ENCODE measurements at regions not wholly inside any gene's neighbourhood (a gene's known extent, or its start where the extent isn't known, plus 50 kb on each side); places are given as distances from the start of the nearest gene placed in this dataset.

GRCh38 chr5:145708169-145708568 lies 127.0 kb downstream of the PRELID2 start:
- H3K27me3 ChIP-seq, result no peaks in the 10 kb centered on the region
- no peak overlapping the region for H3K4me3 ChIP-seq
- H3K36me3 ChIP-seq, result no peaks in the 10 kb centered on the region
- intact Hi-C loops (cut with DNase I), result no loop called here
- ATAC-seq, result no peak
- H3K9me3 ChIP-seq, result no peaks in the 10 kb centered on the region
- TF ChIP-seq POLR2A (IDR thresholded peaks at IDR 0.05), result no peak
- TF ChIP-seq, protein P1, sequence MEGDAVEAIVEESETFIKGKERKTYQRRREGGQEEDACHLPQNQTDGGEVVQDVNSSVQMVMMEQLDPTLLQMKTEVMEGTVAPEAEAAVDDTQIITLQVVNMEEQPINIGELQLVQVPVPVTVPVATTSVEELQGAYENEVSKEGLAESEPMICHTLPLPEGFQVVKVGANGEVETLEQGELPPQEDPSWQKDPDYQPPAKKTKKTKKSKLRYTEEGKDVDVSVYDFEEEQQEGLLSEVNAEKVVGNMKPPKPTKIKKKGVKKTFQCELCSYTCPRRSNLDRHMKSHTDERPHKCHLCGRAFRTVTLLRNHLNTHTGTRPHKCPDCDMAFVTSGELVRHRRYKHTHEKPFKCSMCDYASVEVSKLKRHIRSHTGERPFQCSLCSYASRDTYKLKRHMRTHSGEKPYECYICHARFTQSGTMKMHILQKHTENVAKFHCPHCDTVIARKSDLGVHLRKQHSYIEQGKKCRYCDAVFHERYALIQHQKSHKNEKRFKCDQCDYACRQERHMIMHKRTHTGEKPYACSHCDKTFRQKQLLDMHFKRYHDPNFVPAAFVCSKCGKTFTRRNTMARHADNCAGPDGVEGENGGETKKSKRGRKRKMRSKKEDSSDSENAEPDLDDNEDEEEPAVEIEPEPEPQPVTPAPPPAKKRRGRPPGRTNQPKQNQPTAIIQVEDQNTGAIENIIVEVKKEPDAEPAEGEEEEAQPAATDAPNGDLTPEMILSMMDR (IDR thresholded peaks at IDR 0.05), result no peak
- no peaks in the 10 kb centered on the region for H3K4me1 ChIP-seq
- DNase-seq, result no peak
- no peak overlapping the region for H3K27ac ChIP-seq

DNA sequence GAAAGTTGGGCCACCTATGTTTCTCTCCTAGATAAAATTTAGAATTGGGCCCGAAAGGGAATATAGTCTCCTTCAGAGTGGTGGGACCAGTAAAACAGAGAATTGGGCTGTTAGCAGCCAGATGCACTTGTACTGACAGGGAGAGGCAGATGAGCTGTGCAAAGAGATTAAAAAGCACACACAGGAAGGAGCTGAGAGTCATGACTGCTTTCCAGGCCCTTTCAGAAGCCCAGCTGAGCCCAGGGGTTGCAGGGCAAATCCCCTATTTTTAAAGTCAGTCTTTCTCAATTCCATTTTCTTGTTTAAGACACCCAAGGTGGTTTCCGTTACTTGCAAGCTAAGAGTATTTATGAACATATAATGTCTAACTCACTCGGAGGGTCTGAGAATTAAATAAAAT lies 130.4 kb downstream of the PRELID2 start:
- TF ChIP-seq, protein P1 (IDR thresholded peaks at IDR 0.05), result no peak
- TF ChIP-seq POLR2A (IDR thresholded peaks at IDR 0.05), result no peak
- H3K9me3 ChIP-seq, result no peaks in the 10 kb centered on the region
- 95 to 96% (median 96%) methylated on average over 3 of the region's 3 CpGs for WGBS, 4 donors
- ATAC-seq (no peak), DNase-seq (no peak)
- H3K27ac ChIP-seq, result no peak overlapping the region
- H3K27me3 ChIP-seq, result no peaks in the 10 kb centered on the region
- H3K4me3 ChIP-seq, result no peak overlapping the region
- no peaks in the 10 kb centered on the region for H3K4me1 ChIP-seq
- H3K36me3 ChIP-seq, result no peaks in the 10 kb centered on the region
- intact Hi-C loops (cut with DNase I), result no loop called here

GRCh38 chr5:145703856-145704255 lies 131.3 kb downstream of the PRELID2 start:
- no peak overlapping the region for H3K27ac ChIP-seq
- 87 to 93% (median 92%) methylated on average over 4 of the region's 4 CpGs for WGBS, 4 donors
- H3K27me3 ChIP-seq, result no peaks in the 10 kb centered on the region
- intact Hi-C loops (cut with DNase I), result no loop called here
- no peaks in the 10 kb centered on the region for H3K4me1 ChIP-seq
- DNase-seq (no peak), ATAC-seq (no peak)
- H3K36me3 ChIP-seq, result no peaks in the 10 kb centered on the region
- H3K4me3 ChIP-seq, result no peak overlapping the region
- no peak for TF ChIP-seq POLR2A (IDR thresholded peaks at IDR 0.05)
- TF ChIP-seq, protein P1 (IDR thresholded peaks at IDR 0.05), result no peak
- H3K9me3 ChIP-seq, result no peaks in the 10 kb centered on the region

DNA sequence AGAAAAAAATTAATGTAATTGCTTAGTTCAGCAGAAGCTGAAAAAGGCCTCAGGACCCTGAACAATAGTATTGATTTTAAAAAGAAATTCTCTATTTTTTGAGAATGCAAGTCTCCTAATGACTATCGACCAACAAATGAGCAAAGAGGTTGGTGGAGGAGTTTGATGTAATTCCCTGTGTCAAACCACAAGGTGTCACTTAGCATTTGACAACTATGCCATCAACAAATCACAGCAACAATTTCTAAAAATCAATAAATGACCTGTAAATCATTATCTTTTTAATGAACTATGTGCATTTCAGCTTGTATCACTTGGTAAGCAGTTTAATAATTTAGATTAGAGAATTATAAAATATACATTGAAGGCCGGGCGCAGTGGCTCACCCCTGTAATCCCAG lies 133.7 kb downstream of the PRELID2 start:
- no peak overlapping the region for H3K4me3 ChIP-seq
- peaks cover 0 to 7% (median 0%) of the 10 kb centered on the region in 12 donors for H3K4me1 ChIP-seq
- DNase-seq (no peak), ATAC-seq (no peak)
- no peaks in the 10 kb centered on the region for H3K9me3 ChIP-seq
- TF ChIP-seq, protein P1 (IDR thresholded peaks at IDR 0.05), result no peak
- no peak for TF ChIP-seq POLR2A (IDR thresholded peaks at IDR 0.05)
- intact Hi-C loops (cut with DNase I), result no loop called here
- WGBS, 4 donors, result 87 to 95% (median 93%) methylated on average over 3 of the region's 3 CpGs
- no peaks in the 10 kb centered on the region for H3K27me3 ChIP-seq
- H3K27ac ChIP-seq, result no peak overlapping the region
- no peaks in the 10 kb centered on the region for H3K36me3 ChIP-seq

Measured in heart left ventricle (tissue), 16 donors.